Smooth muscle cell (in vitro differentiated cells): ENCODE measurements at regions not wholly inside any gene's neighbourhood (a gene's known extent, or its start where the extent isn't known, plus 50 kb on each side); places are given as distances from the start of the nearest gene placed in this dataset.

Source experiments
- DNase-seq: peaks from one replicate; lab custom pipeline; 2025; ENCODE audit not compliant: unreplicated experiment; lab: John Stamatoyannopoulos, UW
- H2AFZ ChIP-seq: fragments of 200-600 bp; sonication (generic); 2 replicates; pipeline ENCODE4 v1.6.0; 2016; ENCODE audit warnings: antibody characterized with exemption, low read depth, mild to moderate bottlenecking
- H3F3A ChIP-seq: fragments of 200-600 bp; sonication (generic); 2 replicates; pipeline ENCODE4 v1.6.0; 2017; ENCODE audit warnings: antibody characterized with exemption, low read depth
- H3K27ac ChIP-seq: fragments of 200-600 bp; sonication (generic); 2 replicates; pipeline ENCODE4 v1.5.1; 2016; ENCODE audit warnings: low read depth, mild to moderate bottlenecking
- H3K27me3 ChIP-seq: fragments of 200-600 bp; sonication (generic); 2 replicates; pipeline ENCODE4 v1.6.1; 2016; ENCODE audit warnings: low read depth, mild to moderate bottlenecking
- H3K36me3 ChIP-seq: fragments of 200-600 bp; sonication (generic); 2 replicates; pipeline ENCODE4 v1.5.1; 2016; ENCODE audit warnings: low read depth
- H3K4me1 ChIP-seq: fragments of 200-600 bp; sonication (generic); 2 replicates; pipeline ENCODE4 v1.5.1; 2016; ENCODE audit warnings: low read depth
- H3K4me2 ChIP-seq: fragments of 200-600 bp; sonication (generic); 2 replicates; pipeline ENCODE4 v1.6.0; 2016; ENCODE audit warnings: mild to moderate bottlenecking
- H3K4me3 ChIP-seq: fragments of 200-600 bp; sonication (generic); 2 replicates; pipeline ENCODE4 v1.5.1; 2016; ENCODE audit warnings: mild to moderate bottlenecking
- H3K79me2 ChIP-seq: fragments of 200-600 bp; sonication (generic); 2 replicates; pipeline ENCODE4 v1.6.0; 2016; ENCODE audit warnings: low read depth, mild to moderate bottlenecking
- H3K9ac ChIP-seq: fragments of 200-600 bp; sonication (generic); 2 replicates; pipeline ENCODE4 v1.6.0; 2016; ENCODE audit warnings: low read depth
- H3K9me3 ChIP-seq: fragments of 200-600 bp; sonication (generic); replicated peaks from 2 replicates; pipeline ENCODE4 v1.5.1; 2016; ENCODE audit warnings: low read depth
- H4K20me1 ChIP-seq: fragments of 200-600 bp; sonication (generic); 2 replicates; pipeline ENCODE4 v1.6.0; 2016; ENCODE audit warnings: low read depth
- WGBS: methylation state at CpG from one replicate; pipeline ENCODE4 v1.1.7; 2016; ENCODE audit warnings: low lambda C conversion rate; 5-methylcytosine and 5-hydroxymethylcytosine counted together
- TF ChIP-seq, protein P1 (sequence below): fragments of 200-600 bp; sonication (generic); IDR thresholded peaks from 2 replicates; pipeline ENCODE4 v1.5.1; 2017; ENCODE audit warnings: borderline replicate concordance, mild to moderate bottlenecking, antibody characterized with exemption; ENCODE audit not compliant: insufficient read depth, poor library complexity, severe bottlenecking

DNA sequence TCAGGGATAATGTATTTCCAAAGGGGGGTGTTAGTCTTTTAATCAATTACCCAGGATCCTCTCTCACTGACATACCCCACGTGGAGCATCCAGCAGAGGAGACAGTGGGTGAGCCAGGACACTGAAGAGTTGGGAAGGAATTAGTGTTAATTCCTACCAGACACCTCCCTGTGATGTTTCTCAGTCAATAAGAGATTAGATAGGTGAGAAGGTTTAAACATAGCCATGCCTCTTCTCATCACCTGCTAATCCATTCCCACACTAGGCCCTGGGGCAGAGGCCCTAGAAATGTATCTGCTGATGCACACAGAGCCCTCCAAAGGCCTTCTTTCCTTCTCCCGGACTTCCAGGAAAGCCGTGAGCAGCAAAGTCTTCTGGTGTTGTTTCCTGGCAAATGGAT is 363.6 kb upstream of the LARGE1 start:
- H3K79me2 ChIP-seq: no peaks in the 10 kb centered on the region
- H3K27me3 ChIP-seq: no peaks in the 10 kb centered on the region
- no peak overlapping the region for H3K4me2 ChIP-seq
- no peak overlapping the region for H2AFZ ChIP-seq
- no peak overlapping the region for H3K9ac ChIP-seq
- no peaks in the 10 kb centered on the region for H3K36me3 ChIP-seq
- H3K9me3 ChIP-seq: no peaks in the 10 kb centered on the region
- 80% methylated on average over 3 of the region's 3 CpGs for WGBS
- H3K4me1 ChIP-seq: no peaks in the 10 kb centered on the region
- no peak for DNase-seq
- H3K27ac ChIP-seq: no peak overlapping the region
- TF ChIP-seq, protein P1, sequence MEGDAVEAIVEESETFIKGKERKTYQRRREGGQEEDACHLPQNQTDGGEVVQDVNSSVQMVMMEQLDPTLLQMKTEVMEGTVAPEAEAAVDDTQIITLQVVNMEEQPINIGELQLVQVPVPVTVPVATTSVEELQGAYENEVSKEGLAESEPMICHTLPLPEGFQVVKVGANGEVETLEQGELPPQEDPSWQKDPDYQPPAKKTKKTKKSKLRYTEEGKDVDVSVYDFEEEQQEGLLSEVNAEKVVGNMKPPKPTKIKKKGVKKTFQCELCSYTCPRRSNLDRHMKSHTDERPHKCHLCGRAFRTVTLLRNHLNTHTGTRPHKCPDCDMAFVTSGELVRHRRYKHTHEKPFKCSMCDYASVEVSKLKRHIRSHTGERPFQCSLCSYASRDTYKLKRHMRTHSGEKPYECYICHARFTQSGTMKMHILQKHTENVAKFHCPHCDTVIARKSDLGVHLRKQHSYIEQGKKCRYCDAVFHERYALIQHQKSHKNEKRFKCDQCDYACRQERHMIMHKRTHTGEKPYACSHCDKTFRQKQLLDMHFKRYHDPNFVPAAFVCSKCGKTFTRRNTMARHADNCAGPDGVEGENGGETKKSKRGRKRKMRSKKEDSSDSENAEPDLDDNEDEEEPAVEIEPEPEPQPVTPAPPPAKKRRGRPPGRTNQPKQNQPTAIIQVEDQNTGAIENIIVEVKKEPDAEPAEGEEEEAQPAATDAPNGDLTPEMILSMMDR: no peak
- no peaks in the 10 kb centered on the region for H4K20me1 ChIP-seq
- no peaks in the 10 kb centered on the region for H3F3A ChIP-seq
- H3K4me3 ChIP-seq: no peak overlapping the region

GRCh38 chr22:34293324-34293723 is 373.0 kb upstream of the LARGE1 start:
- Histone ChIP-seq H4K20me1 (no peaks in the 10 kb centered on the region), H3K79me2 (no peaks in the 10 kb centered on the region), H3K4me3 (no peak overlapping the region), H3K4me2 (no peak overlapping the region), H3K4me1 (no peaks in the 10 kb centered on the region), H3K27me3 (peaks cover 28% of the 10 kb centered on the region), H3K27ac (no peak overlapping the region), H2AFZ (no peak overlapping the region), H3F3A (no peaks in the 10 kb centered on the region), H3K9me3 (no peaks in the 10 kb centered on the region), H3K9ac (no peak overlapping the region), H3K36me3 (no peaks in the 10 kb centered on the region)
- DNase-seq: no peak
- WGBS: 82% methylated on average over 4 of the region's 4 CpGs
- TF ChIP-seq, protein P1: no peak

DNA sequence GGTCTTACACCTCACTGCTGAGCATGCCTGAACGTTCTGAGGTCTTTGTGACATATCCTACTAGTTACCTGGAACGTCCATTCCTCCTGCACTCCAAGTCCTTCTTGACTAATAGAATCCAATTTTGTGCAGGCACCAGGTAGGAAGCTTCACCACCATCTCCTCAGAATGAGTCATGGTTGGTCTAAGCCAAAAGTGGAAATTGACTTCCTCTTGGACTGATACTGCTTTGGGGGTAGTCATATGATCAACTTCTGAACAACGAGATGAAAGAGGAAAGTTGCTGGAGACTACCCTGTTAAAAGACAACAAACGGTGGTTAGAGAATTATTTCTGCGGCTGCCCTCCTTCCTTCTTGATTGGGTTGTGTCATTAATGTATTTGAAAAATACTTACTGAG is 374.2 kb upstream of the LARGE1 start:
- Histone ChIP-seq H3K27me3 (peaks cover 28% of the 10 kb centered on the region), H2AFZ (no peak overlapping the region)
- 79% methylated on average over 5 of the region's 5 CpGs for WGBS

GRCh38 chr22:34294986-34295385 is 374.7 kb upstream of the LARGE1 start:
- Histone ChIP-seq H3K27ac (no peak overlapping the region), H3K4me3 (no peak overlapping the region), H3K27me3 (peaks cover 28% of the 10 kb centered on the region), H3K4me2 (no peak overlapping the region), H3K36me3 (no peaks in the 10 kb centered on the region), H3K9me3 (no peaks in the 10 kb centered on the region), H3K4me1 (no peaks in the 10 kb centered on the region), H4K20me1 (no peaks in the 10 kb centered on the region), H3K79me2 (no peaks in the 10 kb centered on the region), H3F3A (no peaks in the 10 kb centered on the region), H2AFZ (no peak overlapping the region), H3K9ac (no peak overlapping the region)
- 82% methylated on average over 3 of the region's 3 CpGs for WGBS
- no peak for DNase-seq
- TF ChIP-seq, protein P1: no peak

More for the DNA sequence above, 374.2 kb upstream of the LARGE1 start:
- DNase-seq: no peak
- no peak overlapping the region for H3K27ac ChIP-seq
- no peaks in the 10 kb centered on the region for H3K79me2 ChIP-seq
- H3K4me2 ChIP-seq: no peak overlapping the region
- TF ChIP-seq, protein P1: no peak
- H3K36me3 ChIP-seq: no peaks in the 10 kb centered on the region
- no peak overlapping the region for H3K4me3 ChIP-seq
- no peaks in the 10 kb centered on the region for H3K4me1 ChIP-seq
- H4K20me1 ChIP-seq: no peaks in the 10 kb centered on the region
- H3K9me3 ChIP-seq: no peaks in the 10 kb centered on the region
- no peaks in the 10 kb centered on the region for H3F3A ChIP-seq
- H3K9ac ChIP-seq: no peak overlapping the region
